Gastroesophageal sphincter (tissue), 4 donors: ENCODE measurements at regions not wholly inside any gene's neighbourhood (a gene's known extent, or its start where the extent isn't known, plus 50 kb on each side); places are given as distances from the start of the nearest gene placed in this dataset.

ENCODE experiments used
- ATAC-seq: fragments of 150-250 bp; one replicate; pipeline ENCODE4 v1.9.1; 2016; ENCODE audit warnings: mild to moderate bottlenecking, moderate library complexity
- H3K27ac ChIP-seq, 4 donors: fragments of 200-600 bp; sonication (generic) in 3 of 4; 1 replicate in 3 of 4; 2 replicates in 1 of 4; pipeline ENCODE4 v1.5.1; 2016 to 2019
- H3K27me3 ChIP-seq: fragments of 200-600 bp; sonication (generic); one replicate; pipeline ENCODE4 v1.5.1; 2019
- H3K36me3 ChIP-seq, 2 donors: fragments of 200-600 bp; sonication (generic); one replicate each; pipeline ENCODE4 v1.5.1; 2019; ENCODE audit warnings: control low read depth in 1 of 2
- H3K4me1 ChIP-seq, 3 donors: fragments of 200-600 bp; sonication (generic); 1 replicate in 2 of 3; 2 replicates in 1 of 3; pipeline ENCODE4 v1.5.1; 2016 to 2019; ENCODE audit warnings: control low read depth in 2 of 3
- H3K4me3 ChIP-seq, 2 donors: fragments of 200-600 bp; sonication (generic); one replicate each; pipeline ENCODE4 v1.5.1; 2019; ENCODE audit warnings: mild to moderate bottlenecking in 1 of 2, moderate library complexity in 1 of 2
- H3K9me3 ChIP-seq, 3 donors: fragments of 200-600 bp; sonication (generic); one replicate each; pipeline ENCODE4 v1.5.1; 2017 to 2019; ENCODE audit warnings: control low read depth in 2 of 3
- EP300 ChIP-seq: sonication (generic); formaldehyde crosslinking; IDR thresholded peaks from one replicate; pipeline ENCODE4 v1.6.1; 2017; ENCODE audit warnings: antibody characterized with exemption, mild to moderate bottlenecking
- POLR2A ChIP-seq, 2 donors: fragments of 450-650 bp; IDR thresholded peaks; one replicate each; pipeline ENCODE4 v1.6.1; 2017; ENCODE audit warnings: antibody characterized with exemption in 2 of 2, mild to moderate bottlenecking in 2 of 2, moderate library complexity in 1 of 2
- POLR2AphosphoS5 ChIP-seq: sonication (generic); formaldehyde crosslinking; IDR thresholded peaks from one replicate; pipeline ENCODE4 v1.6.1; 2017; ENCODE audit warnings: antibody characterized with exemption
- WGBS, 2 donors: methylation state at CpG; one replicate each; pipeline ENCODE4 v1.1.5; 2018; ENCODE audit warnings: low coverage in 1 of 2; 5-methylcytosine and 5-hydroxymethylcytosine counted together
- TF ChIP-seq, protein P1 (sequence below), 4 experiments: fragments of 200-600 bp in 2 of 4; fragments of 450-650 bp in 2 of 4; sonication (generic) in 1 of 4; IDR thresholded peaks; one replicate each; pipeline ENCODE4 v1.5.1; 2017 to 2019; ENCODE audit warnings: antibody characterized with exemption in 4 of 4, mild to moderate bottlenecking in 2 of 4, moderate library complexity in 2 of 4

DNA sequence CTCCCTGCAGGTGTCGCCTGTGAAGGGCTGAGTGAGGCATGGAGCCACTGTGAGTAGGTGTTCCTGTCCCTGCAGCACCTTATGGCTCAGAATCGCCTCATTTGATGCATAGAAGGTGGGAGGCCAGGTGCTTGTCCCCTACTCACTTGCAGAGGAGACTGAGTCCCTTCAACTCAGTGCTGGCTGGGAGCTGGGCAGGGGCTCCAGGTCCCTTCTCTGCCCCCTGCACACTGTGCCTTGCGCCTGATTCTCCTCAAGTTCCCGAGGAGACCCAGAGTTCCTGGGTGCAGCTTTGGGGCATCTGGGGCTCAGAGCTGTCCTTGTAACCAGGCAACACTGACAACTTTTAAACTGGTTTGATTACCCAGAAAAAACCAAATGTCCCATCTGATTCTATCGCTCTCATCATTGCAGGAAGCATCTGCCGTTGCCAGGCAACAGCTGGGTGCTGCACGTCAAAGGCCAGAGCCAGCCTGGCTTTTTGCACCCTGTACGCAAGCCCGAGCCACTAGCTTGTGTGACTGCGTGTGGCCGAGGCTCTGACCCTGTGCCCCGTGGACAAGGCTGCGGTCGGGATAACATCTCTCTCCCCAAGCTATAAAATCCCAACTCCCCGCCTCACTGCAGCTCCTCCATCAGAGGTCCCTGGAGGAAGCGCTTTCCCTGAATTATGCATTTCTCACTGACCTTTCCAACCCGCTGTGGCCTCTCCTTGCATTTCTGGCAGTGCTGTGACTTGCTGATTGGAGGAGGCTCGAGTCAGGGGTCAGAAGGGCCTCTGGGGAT is 130.8 kb upstream of the HDAC4 start:
- TF ChIP-seq EP300 (no peak), POLR2AphosphoS5 (no peak), POLR2A (IDR thresholded peaks at IDR 0.05) (no peak)
- TF ChIP-seq, protein P1, sequence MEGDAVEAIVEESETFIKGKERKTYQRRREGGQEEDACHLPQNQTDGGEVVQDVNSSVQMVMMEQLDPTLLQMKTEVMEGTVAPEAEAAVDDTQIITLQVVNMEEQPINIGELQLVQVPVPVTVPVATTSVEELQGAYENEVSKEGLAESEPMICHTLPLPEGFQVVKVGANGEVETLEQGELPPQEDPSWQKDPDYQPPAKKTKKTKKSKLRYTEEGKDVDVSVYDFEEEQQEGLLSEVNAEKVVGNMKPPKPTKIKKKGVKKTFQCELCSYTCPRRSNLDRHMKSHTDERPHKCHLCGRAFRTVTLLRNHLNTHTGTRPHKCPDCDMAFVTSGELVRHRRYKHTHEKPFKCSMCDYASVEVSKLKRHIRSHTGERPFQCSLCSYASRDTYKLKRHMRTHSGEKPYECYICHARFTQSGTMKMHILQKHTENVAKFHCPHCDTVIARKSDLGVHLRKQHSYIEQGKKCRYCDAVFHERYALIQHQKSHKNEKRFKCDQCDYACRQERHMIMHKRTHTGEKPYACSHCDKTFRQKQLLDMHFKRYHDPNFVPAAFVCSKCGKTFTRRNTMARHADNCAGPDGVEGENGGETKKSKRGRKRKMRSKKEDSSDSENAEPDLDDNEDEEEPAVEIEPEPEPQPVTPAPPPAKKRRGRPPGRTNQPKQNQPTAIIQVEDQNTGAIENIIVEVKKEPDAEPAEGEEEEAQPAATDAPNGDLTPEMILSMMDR (IDR thresholded peaks at IDR 0.05) = no peak
- 67 to 69% methylated on average over 7 of the region's 18 CpGs for WGBS, 2 donors
- no peak overlapping the region for H3K4me3 ChIP-seq
- H3K27me3 ChIP-seq = no peaks in the 10 kb centered on the region
- ATAC-seq = no peak
- peaks cover 0 to 18% (median 5%) of the 10 kb centered on the region in 3 donors for H3K4me1 ChIP-seq
- H3K9me3 ChIP-seq = peaks cover 0 to 24% (median 0%) of the 10 kb centered on the region in 3 donors
- H3K36me3 ChIP-seq = no peaks in the 10 kb centered on the region
- H3K27ac ChIP-seq = no peak overlapping the region

DNA sequence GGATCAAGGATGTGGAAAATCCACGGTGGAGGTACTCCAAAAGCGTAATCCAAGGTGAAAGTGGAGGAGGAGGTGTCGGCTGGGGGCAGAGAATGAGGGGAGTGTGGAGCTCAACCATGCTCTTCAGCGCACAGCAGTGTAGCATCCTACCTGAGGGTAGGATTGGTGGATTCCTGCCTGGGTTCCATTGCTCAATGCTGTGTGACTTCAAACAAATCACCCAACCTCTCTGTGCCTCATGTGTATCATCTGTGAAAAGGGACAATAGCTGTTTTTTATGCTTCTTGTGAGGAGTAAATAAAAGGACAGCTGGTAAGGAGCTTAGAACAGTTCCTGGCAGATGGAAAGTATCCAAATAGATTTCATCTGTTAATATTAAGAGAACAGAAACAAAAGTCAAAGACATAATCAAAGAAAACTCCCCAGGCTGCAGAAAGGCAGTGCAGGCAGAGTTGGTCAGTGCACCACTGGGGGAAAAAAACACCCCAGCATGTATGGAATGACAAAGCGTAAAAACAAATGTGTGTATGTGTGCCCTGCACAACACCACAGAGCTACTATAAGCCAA is 130.0 kb upstream of the HDAC4 start:
- no peak overlapping the region for H3K4me3 ChIP-seq
- no peak overlapping the region for H3K27ac ChIP-seq
- H3K27me3 ChIP-seq = no peaks in the 10 kb centered on the region
- H3K4me1 ChIP-seq = peaks cover 0 to 18% (median 5%) of the 10 kb centered on the region in 3 donors
- no peaks in the 10 kb centered on the region for H3K36me3 ChIP-seq
- ATAC-seq = no peak
- TF ChIP-seq POLR2A (IDR thresholded peaks at IDR 0.05) (no peak), EP300 (no peak)
- TF ChIP-seq, protein P1 (IDR thresholded peaks at IDR 0.05) = no peak
- WGBS, 2 donors = 92 to 98% methylated on average over 5 of the region's 5 CpGs
- H3K9me3 ChIP-seq = peaks cover 0 to 24% (median 0%) of the 10 kb centered on the region in 3 donors

DNA sequence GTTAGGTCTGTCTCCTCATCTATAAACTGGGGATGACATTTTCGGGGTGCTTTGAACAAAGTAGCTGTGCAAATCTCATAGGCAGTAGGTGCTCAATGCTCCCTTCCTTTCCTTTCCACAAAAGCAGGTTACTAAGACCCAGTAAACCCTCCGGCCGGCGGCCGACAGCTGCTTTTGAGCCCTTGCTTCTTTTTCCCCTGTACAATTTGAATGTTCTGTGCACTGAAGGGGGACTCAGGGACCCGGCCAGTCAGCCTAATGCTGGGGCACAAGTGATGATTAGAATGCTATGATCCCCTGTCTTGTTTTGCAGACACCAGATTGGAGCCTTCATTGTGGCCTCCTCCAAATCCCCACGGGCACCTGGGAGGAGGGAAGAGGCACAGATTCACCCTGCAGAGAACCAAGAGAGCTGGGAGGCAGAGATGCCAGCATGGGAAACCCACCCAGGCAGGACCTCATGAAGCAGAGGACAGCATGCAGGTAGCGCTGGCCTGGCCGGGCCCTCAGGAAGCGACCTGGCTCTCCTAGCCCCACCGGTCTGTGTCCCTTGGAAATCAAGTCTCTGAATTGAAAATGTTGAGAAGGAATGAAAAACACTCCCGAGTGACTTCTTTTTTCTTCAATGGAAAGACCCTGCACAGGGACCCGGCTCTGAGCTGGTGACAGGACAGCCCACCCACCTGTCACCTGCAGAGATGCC is 128.6 kb upstream of the HDAC4 start:
- no peak for ATAC-seq
- Histone ChIP-seq H3K4me3 (no peak overlapping the region), H3K27me3 (no peaks in the 10 kb centered on the region), H3K9me3 (peaks cover 0 to 17% (median 0%) of the 10 kb centered on the region in 3 donors), H3K4me1 (peaks cover 0 to 18% (median 5%) of the 10 kb centered on the region in 3 donors), H3K36me3 (no peaks in the 10 kb centered on the region), H3K27ac (no peak overlapping the region)
- WGBS, 2 donors = 70 to 91% methylated on average over 6 of the region's 13 CpGs
- TF ChIP-seq, protein P1 (IDR thresholded peaks at IDR 0.05) = no peak
- TF ChIP-seq EP300 (no peak), POLR2A (IDR thresholded peaks at IDR 0.05) (no peak), POLR2AphosphoS5 (no peak)

DNA sequence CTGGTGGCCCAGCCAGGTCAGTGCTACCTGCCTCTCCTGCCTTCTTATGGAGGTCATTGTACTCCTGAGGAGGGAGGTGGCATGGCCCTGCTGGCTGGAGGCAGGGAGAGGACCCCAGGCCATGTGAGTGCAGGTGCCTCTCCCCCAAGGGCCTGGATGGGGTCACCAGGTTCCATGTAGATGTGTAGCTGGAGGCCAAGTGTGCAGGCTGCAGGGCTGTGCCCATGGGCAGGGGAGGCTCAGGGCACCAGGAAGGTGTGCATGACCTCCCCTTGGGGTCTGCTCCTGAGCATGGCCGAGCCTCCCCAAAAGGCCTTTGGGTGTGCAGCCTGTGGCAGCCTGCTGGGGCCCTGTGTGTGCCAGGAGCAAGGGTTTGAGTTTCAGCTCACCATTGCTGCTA is 128.1 kb upstream of the HDAC4 start:
- ATAC-seq = no peak
- H3K27me3 ChIP-seq = no peaks in the 10 kb centered on the region
- no peaks in the 10 kb centered on the region for H3K36me3 ChIP-seq
- H3K9me3 ChIP-seq = peaks cover 0 to 16% (median 0%) of the 10 kb centered on the region in 3 donors
- H3K4me3 ChIP-seq = no peak overlapping the region
- H3K27ac ChIP-seq = no peak overlapping the region
- WGBS, 2 donors = no CpG with 5 or more reads among the region's 1 CpG
- no peak for TF ChIP-seq EP300
- no peak for TF ChIP-seq POLR2A (IDR thresholded peaks at IDR 0.05)
- TF ChIP-seq, protein P1 (IDR thresholded peaks at IDR 0.05) = no peak
- no peak for TF ChIP-seq POLR2AphosphoS5
- H3K4me1 ChIP-seq = peaks cover 0 to 13% (median 3%) of the 10 kb centered on the region in 3 donors
